IMR-90 (cell line): ENCODE measurements at regions not wholly inside any gene's neighbourhood (a gene's known extent, or its start where the extent isn't known, plus 50 kb on each side); places are given as distances from the start of the nearest gene placed in this dataset.

ENCODE experiments used
- BHLHE40 ChIP-seq: fragments of 150-350 bp; IDR thresholded peaks from 2 replicates; pipeline ENCODE4 v1.6.1; 2016; ENCODE audit warnings: mild to moderate bottlenecking, low read depth, low read length
- MXI1 ChIP-seq: IDR thresholded peaks from 2 replicates; pipeline ENCODE4 v1.6.1; 2012; ENCODE audit warnings: low read depth, mild to moderate bottlenecking, low read length, moderate library complexity, borderline replicate concordance
- NFE2L2 ChIP-seq: fragments of 150-350 bp; IDR thresholded peaks from 2 replicates; pipeline ENCODE4 v1.6.1; 2016; ENCODE audit warnings: low read depth, mild to moderate bottlenecking, low read length
- POLR2A ChIP-seq: IDR thresholded peaks from 2 replicates; pipeline ENCODE4 v1.6.1; 2012; ENCODE audit warnings: mild to moderate bottlenecking, low read depth, low read length
- RAD21 ChIP-seq: IDR thresholded peaks from 2 replicates; pipeline ENCODE4 v1.6.1; 2012; ENCODE audit warnings: low read length, improper control_type of control experiment
- RFX5 ChIP-seq: IDR thresholded peaks from 2 replicates; pipeline ENCODE4 v1.8.0; 2012; ENCODE audit warnings: low read depth, mild to moderate bottlenecking, low read length, moderate library complexity
- SMC3 ChIP-seq: fragments of 150-350 bp; IDR thresholded peaks from 2 replicates; pipeline ENCODE4 v1.6.1; 2016; ENCODE audit warnings: low read depth, mild to moderate bottlenecking, antibody characterized with exemption, low read length, moderate library complexity
- USF2 ChIP-seq: fragments of 150-350 bp; IDR thresholded peaks from 2 replicates; pipeline ENCODE4 v1.6.1; 2017; ENCODE audit warnings: mild to moderate bottlenecking, antibody characterized with exemption, low read length, low read depth
- TF ChIP-seq, protein P1 (sequence below): conservative IDR thresholded peaks from 2 replicates; pipeline ENCODE4 v1.5.1; 2012; ENCODE audit warnings: mild to moderate bottlenecking, low read depth, low read length, improper control_type of control experiment

DNA sequence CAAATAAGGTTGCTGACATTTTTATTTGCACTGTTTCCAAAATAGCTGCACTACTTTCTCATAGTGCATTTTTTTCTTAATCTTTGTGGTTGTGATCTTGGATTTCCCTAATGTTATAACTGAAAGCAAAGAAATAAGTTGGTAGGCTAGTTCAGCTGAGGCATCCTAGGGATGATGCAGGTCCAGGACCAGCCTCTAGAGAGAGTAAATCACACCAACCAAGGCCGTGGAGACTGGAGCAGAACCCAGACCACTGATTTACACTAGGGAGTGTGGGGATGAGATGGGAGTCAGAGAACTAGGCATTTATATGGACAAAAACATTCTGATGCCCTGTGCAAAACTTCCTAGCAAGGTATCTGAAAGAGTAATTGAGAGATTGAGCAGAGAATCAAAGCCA lies 104.5 kb downstream of the URB2 start:
- TF ChIP-seq, protein P1, sequence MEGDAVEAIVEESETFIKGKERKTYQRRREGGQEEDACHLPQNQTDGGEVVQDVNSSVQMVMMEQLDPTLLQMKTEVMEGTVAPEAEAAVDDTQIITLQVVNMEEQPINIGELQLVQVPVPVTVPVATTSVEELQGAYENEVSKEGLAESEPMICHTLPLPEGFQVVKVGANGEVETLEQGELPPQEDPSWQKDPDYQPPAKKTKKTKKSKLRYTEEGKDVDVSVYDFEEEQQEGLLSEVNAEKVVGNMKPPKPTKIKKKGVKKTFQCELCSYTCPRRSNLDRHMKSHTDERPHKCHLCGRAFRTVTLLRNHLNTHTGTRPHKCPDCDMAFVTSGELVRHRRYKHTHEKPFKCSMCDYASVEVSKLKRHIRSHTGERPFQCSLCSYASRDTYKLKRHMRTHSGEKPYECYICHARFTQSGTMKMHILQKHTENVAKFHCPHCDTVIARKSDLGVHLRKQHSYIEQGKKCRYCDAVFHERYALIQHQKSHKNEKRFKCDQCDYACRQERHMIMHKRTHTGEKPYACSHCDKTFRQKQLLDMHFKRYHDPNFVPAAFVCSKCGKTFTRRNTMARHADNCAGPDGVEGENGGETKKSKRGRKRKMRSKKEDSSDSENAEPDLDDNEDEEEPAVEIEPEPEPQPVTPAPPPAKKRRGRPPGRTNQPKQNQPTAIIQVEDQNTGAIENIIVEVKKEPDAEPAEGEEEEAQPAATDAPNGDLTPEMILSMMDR, result no peak
- TF ChIP-seq POLR2A (no peak), SMC3 (no peak), RFX5 (no peak), NFE2L2 (no peak), BHLHE40 (no peak), USF2 (no peak), MXI1 (no peak), RAD21 (no peak)
